ENCODE measurements at regions not wholly inside any gene's neighbourhood (a gene's known extent, or its start where the extent isn't known, plus 50 kb on each side); places are given as distances from the start of the nearest gene placed in this dataset.

GRCh38 chr20:24316731-24317130, 152.7 kb upstream of the SYNDIG1 start:
- TF ChIP-seq POLR2A (IDR thresholded peaks at IDR 0.05), result no peak
- TF ChIP-seq, protein P1, sequence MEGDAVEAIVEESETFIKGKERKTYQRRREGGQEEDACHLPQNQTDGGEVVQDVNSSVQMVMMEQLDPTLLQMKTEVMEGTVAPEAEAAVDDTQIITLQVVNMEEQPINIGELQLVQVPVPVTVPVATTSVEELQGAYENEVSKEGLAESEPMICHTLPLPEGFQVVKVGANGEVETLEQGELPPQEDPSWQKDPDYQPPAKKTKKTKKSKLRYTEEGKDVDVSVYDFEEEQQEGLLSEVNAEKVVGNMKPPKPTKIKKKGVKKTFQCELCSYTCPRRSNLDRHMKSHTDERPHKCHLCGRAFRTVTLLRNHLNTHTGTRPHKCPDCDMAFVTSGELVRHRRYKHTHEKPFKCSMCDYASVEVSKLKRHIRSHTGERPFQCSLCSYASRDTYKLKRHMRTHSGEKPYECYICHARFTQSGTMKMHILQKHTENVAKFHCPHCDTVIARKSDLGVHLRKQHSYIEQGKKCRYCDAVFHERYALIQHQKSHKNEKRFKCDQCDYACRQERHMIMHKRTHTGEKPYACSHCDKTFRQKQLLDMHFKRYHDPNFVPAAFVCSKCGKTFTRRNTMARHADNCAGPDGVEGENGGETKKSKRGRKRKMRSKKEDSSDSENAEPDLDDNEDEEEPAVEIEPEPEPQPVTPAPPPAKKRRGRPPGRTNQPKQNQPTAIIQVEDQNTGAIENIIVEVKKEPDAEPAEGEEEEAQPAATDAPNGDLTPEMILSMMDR (IDR thresholded peaks at IDR 0.05), result no peak

All from prostate gland (tissue), 2 donors.